WERI-Rb-1 (cell line): ENCODE measurements at regions not wholly inside any gene's neighbourhood (a gene's known extent, or its start where the extent isn't known, plus 50 kb on each side); places are given as distances from the start of the nearest gene placed in this dataset.
A peak's percentile ranks its signal among the peaks of the same experiment; 100 is the strongest.
"Not testable (repeated sequence)": the region's sequence is repeated elsewhere in the genome, so short reads cannot be mapped to it uniquely, and the experiment has no call there.

Experiments
- DNase-seq: peaks from one replicate; pipeline ENCODE4 v3.0.0-alpha.2; 2020
- H3K27ac ChIP-seq: fragments of 250-450 bp; sonication (Bioruptor Pico); 2 replicates; pipeline ENCODE4 v1.5.1; 2020; ENCODE audit warnings: mild to moderate bottlenecking, moderate library complexity
- H3K27me3 ChIP-seq: fragments of 250-450 bp; sonication (Bioruptor Pico); 2 replicates; pipeline ENCODE4 v1.5.1; 2021; ENCODE audit warnings: mild to moderate bottlenecking, low read depth, moderate library complexity; ENCODE audit not compliant: insufficient read depth, severe bottlenecking
- H3K36me3 ChIP-seq: fragments of 250-450 bp; sonication (Bioruptor Pico); 2 replicates; pipeline ENCODE4 v1.5.1; 2020; ENCODE audit warnings: mild to moderate bottlenecking, moderate library complexity
- H3K4me3 ChIP-seq: 2 replicates; pipeline ENCODE4 v1.5.1; 2011; ENCODE audit warnings: low read depth, mild to moderate bottlenecking, control low read depth, low read length
- H3K9me3 ChIP-seq: fragments of 250-450 bp; sonication (Bioruptor Pico); 2 replicates; pipeline ENCODE4 v1.5.1; 2021; ENCODE audit warnings: mild to moderate bottlenecking, moderate library complexity; ENCODE audit not compliant: severe bottlenecking
- TF ChIP-seq, protein P1 (sequence below): IDR thresholded peaks from 2 replicates; pipeline ENCODE4 v1.5.1; 2011; ENCODE audit warnings: low read depth, mild to moderate bottlenecking, control low read depth, inconsistent platforms, low read length

- H3K27me3 ChIP-seq, result no peaks in the 10 kb centered on the region
- H3K36me3 ChIP-seq, result no peaks in the 10 kb centered on the region
- H3K9me3 ChIP-seq, result no peaks in the 10 kb centered on the region
- no peak for DNase-seq
- TF ChIP-seq, protein P1, sequence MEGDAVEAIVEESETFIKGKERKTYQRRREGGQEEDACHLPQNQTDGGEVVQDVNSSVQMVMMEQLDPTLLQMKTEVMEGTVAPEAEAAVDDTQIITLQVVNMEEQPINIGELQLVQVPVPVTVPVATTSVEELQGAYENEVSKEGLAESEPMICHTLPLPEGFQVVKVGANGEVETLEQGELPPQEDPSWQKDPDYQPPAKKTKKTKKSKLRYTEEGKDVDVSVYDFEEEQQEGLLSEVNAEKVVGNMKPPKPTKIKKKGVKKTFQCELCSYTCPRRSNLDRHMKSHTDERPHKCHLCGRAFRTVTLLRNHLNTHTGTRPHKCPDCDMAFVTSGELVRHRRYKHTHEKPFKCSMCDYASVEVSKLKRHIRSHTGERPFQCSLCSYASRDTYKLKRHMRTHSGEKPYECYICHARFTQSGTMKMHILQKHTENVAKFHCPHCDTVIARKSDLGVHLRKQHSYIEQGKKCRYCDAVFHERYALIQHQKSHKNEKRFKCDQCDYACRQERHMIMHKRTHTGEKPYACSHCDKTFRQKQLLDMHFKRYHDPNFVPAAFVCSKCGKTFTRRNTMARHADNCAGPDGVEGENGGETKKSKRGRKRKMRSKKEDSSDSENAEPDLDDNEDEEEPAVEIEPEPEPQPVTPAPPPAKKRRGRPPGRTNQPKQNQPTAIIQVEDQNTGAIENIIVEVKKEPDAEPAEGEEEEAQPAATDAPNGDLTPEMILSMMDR, result no peak
- no peak overlapping the region for H3K27ac ChIP-seq
- no peak overlapping the region for H3K4me3 ChIP-seq
Measured at GRCh38 chr10:114872519-114873087, 51.0 kb downstream of the FHIP2A start.

DNA sequence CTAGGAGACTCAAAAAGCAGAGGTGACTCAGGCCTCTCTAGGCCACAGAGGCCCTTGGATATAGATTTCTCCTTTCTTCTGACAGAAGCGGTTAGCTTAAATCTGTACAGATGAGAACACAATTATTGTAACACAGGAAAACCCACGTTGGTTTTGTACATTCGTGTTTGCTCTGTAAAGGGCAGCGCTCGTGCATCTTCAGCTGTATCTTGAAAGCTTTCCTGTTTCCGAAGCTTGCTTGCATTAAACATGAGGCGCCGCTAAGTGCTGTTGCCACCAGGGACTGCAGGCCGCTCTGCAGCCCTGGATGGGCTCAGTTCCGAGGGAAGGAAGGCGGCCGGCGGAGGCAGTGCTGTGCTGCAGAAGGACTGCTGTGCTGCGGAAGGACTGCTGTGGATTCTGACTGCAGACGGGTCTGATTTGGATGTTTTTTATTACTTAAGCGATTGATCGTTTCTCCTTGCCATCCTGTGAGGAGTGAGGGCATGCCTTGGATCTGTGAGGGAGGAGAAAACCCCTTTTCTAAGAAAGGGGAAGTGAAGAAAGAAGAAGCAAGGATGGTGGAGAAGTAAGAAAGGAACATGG lies 53.3 kb downstream of the FHIP2A start:
- H3K27ac ChIP-seq, result no peak overlapping the region
- peak; percentile 42 for DNase-seq
- H3K27me3 ChIP-seq, result no peaks in the 10 kb centered on the region
- TF ChIP-seq, protein P1, result no peak
- H3K9me3 ChIP-seq, result no peaks in the 10 kb centered on the region
- no peaks in the 10 kb centered on the region for H3K36me3 ChIP-seq
- no peak overlapping the region for H3K4me3 ChIP-seq

DNA sequence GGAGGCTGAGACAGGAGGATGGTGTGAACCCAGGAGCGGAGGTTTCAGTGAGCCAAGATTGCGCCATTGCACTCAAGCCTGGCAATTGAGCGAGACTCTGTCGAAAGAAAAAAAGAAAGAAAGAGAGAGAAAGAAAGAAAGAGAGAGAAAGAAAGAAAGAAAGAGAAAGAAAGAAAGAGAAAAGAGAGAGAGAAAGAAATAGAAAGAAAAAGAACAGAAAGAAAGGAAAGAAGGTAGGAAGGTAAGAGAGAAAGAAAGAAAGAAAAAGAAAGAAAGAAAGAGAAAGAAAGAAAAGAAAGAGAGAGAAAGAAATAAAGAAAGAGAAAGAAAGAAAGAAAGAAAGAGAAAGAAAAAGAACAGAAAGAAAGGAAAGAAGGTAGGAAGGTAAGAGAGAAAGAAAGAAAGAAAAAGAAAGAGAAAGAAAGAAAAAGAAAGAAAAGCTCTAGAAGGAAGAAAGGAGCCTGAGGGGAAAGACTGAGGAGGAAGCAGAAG lies 54.1 kb downstream of the FHIP2A start:
- DNase-seq, H3K27me3 ChIP-seq, H3K36me3 ChIP-seq, H3K9me3 ChIP-seq, H3K27ac ChIP-seq, H3K4me3 ChIP-seq: not testable (repeated sequence)

DNA sequence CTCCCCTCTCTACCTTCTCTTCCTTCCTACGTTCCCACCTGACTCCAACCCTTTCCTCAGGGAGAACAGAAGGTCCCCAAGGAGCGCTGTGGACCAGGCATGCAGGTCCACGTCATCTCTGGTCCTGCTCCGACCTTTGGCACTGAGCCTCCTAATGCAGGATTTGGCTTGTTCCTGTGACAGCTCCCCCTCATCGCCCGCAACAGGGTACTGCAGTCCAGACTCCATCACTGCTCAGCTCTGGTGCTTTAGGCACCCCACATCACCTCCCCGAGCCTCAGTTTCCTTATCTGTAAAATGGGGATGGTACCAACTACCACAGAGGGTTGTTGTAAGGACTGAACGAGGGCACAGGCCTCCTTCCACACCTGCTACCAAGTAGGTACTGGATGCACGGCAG lies 54.6 kb downstream of the FHIP2A start:
- Histone ChIP-seq H3K27me3 (no peaks in the 10 kb centered on the region), H3K9me3 (no peaks in the 10 kb centered on the region), H3K27ac (no peak overlapping the region), H3K36me3 (no peaks in the 10 kb centered on the region), H3K4me3 (no peak overlapping the region)
- no peak for DNase-seq
- TF ChIP-seq, protein P1, result no peak

- peak; percentile 81 for DNase-seq
- H3K36me3 ChIP-seq, result no peaks in the 10 kb centered on the region
- H3K9me3 ChIP-seq, result no peaks in the 10 kb centered on the region
- H3K27me3 ChIP-seq, result no peaks in the 10 kb centered on the region
- TF ChIP-seq, protein P1, result peak; percentile 97
- no peak overlapping the region for H3K4me3 ChIP-seq
- no peak overlapping the region for H3K27ac ChIP-seq
Measured at GRCh38 chr10:114876602-114877300, 55.2 kb downstream of the FHIP2A start.

DNA sequence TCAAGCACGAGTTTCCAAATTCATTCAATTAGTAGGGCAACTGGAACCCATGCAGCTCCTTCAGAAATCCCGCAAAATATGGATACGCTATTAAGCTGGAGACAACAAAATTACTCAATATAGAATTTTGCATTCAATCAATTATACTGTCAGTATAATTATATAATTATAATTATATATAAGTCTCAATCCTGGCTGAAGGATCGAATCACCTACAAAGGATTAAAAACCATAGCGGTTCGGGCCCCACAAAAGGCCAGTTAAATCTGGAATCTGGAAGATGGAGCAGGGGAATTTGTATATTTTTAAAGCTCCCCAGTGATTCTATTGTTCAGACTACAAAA lies 55.7 kb downstream of the FHIP2A start:
- DNase-seq, result no peak
- Histone ChIP-seq H3K36me3 (no peaks in the 10 kb centered on the region), H3K9me3 (no peaks in the 10 kb centered on the region), H3K27me3 (no peaks in the 10 kb centered on the region), H3K4me3 (no peak overlapping the region), H3K27ac (no peak overlapping the region)
- TF ChIP-seq, protein P1, result no peak
